KBM-7 (cell line): ENCODE measurements at regions not wholly inside any gene's neighbourhood (a gene's known extent, or its start where the extent isn't known, plus 50 kb on each side); places are given as distances from the start of the nearest gene placed in this dataset.

ENCODE experiments used
- DNase-seq: peaks from one replicate; pipeline ENCODE4 v3.0.0-alpha.2; 2015
- in situ Hi-C: fragments of 300-500 bp; cut with MboI; formaldehyde crosslinking; loops from 2 replicates; pipeline ENCODE4 v1.14.3; 2020; ENCODE audit warnings: low sequenced_read_pairs, low pct_unique_long_range_greater_than_20kb, mixed read lengths

DNA sequence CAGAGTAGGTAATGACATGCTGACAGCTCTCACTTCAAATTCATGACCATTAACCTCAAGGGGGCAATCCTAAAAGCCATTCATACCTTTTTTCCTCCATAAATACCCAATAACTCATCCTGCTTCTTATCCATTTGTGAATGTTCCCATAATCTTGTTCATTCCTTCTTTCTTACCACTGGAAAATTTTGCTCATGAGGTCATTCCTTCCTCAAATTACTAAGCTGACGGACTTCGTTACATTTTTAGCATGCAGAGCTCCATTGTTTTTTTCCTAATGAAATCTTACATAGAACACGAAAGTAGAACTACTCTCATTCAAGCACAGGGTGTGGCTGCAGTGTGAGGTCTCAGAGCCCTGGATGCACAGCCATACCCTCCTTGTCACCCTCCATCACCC, 276.5 kb upstream of the DPYD start:
- in situ Hi-C loops = no loop called here
- DNase-seq = no peak

DNA sequence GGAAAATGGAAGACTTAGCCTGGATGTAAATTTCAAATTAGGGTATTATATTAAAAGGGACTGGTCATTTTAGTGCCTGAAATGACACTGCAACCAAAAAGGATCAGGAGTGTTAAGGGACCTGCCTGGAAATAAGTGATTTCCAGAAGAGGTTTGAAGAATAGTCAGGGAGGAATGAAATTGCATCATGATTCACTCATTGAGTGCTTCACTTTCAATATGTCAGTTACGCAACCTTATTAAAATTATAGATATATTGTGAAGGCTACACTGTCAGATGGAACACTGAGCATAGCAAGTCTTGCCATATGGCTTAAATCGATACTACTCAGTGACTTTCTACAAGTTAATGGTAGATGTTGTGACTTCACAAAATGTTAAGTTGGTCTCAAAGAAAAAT, 275.2 kb upstream of the DPYD start:
- no peak for DNase-seq
- in situ Hi-C loops = no loop called here

DNA sequence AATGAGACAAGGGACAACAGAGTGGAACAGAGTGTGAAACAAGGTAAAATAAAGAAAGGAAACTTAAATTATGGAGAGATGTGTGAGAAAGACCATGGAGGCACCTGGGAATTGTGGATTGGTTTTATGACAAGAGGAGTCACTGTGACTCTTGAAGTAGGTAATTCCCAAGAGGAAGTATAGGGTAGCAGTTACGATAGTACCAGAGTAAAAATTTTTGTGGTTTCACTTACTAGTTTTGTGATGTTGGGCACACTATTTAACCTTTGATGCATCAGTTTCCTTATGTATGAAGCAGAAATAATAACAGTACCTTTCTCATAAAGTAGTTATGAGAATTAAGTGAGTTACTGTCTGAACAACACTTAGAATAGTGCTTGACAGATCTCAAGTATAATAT, 267.9 kb upstream of the DPYD start:
- in situ Hi-C loops = no loop called here
- no peak for DNase-seq

DNA sequence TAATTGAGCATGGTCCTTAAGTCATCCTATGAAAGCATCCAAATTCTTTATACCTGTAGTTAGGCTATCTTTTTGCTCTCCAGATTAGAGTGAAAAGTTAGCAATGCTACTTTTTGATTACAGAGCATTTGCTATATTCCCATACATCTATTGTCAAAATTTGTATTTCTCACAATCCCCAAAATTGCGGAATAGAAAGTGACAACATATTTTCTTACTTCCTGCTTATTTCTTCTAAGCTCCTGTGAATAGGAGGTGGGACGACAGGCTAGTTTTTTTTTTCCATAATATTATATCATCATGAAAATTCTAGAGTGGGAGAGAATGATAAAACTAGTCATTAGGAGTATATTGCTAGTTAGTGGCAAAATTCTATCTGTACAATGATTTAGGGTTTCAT, 264.0 kb upstream of the DPYD start:
- in situ Hi-C loops = no loop called here

DNA sequence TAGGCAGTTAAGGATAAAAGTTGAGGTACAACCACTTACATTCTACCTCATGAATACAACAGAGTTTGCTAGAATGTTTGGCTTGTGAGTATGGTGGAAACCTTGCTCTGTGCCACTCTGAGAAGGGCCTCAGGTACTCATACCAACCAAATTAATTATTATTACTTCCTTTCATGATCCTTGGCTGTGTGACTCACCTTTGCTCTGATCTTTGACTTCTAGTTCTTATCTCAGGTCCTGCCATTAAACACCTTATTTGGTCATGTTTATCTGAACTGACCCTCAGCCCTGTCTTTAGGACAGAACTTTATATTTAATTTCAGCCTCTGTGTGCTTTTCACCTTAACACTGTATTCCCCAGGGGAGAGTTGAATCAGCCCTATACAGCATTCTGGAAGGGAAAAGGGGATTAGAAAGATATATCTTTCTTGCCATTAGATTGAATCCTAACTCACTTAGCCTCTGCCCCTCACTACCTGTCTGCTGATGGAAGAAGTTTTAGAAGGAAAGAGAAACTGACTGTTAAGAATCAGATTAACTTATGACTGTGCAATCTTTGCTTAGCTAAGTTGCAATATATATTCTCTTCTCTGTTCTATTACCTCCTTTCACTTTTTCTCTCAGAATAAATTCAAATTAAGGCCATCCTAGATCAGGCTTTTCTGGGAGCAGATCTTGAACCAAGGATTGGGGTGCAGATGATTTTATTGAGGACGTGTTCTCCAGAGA, 260.4 kb upstream of the DPYD start:
- no peak for DNase-seq
- in situ Hi-C loops = no loop called here

More for the DNA sequence above, 264.0 kb upstream of the DPYD start:
- no peak for DNase-seq

DNA sequence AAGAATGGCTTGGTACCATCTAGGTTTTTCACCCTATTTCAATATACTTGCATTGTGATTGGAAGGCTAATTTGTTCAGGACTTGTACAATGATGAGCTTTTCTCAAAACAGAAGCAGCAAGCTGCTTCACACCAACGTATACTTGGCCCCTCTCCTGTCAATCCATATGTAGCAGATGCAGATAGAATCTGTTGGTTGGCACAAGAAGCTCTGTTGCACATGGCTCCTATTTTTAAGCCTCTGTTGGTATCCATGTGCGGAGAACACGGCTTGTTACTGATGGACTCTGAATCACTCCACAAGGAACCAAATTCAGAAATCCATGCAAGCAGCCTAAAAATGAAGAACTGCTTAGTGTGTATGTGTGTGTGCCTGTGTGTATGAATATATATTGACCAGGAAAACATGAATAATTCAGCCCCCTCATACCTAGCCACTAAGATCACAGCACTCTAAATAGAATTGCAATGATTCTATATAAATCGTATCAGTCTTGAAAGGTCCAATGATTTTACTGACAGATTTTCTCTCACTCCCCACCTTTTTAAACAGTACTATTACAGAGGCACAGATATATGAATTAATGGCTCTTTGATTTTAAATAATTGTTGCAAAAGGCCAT, 258.4 kb upstream of the DPYD start:
- DNase-seq = no peak
- in situ Hi-C loops = no loop called here

DNA sequence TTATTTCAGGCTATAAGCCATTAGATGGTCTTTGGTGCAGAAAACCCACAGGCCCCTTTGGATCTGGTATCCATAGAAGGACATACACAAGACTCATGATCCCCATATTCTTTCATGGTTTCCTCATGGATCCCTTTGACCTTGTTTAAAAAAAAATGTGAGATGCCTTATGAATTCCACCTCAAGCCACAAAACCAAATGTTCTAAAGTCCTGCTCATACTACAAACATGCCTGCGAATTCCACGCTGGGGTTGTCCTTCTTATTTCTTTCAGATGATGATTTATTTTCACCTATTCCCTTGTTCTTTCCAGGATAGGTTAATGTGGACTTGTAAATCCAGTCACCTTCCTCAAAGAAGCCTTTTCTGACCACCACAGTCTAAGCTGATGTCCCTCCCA, 256.9 kb upstream of the DPYD start:
- no peak for DNase-seq
- in situ Hi-C loops = no loop called here

DNA sequence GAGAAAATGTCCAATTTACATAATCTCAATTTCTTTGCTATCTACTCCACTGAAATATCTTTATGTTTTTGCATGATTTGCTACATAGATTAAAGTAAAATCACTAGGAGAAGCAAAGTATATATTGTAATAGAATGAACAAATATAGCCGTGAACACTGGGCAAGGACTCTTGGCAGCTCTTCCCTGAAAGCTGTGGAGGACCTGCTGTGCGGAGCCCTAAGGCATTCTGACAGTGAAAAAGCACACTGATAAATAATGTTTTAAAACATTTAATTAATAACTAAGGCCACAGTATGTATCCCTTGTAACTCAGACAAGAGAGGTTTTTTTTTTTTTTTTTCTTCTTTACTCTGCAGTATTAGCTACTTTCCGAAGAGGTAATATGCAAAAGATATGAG, 256.1 kb upstream of the DPYD start:
- DNase-seq = no peak
- in situ Hi-C loops = no loop called here

DNA sequence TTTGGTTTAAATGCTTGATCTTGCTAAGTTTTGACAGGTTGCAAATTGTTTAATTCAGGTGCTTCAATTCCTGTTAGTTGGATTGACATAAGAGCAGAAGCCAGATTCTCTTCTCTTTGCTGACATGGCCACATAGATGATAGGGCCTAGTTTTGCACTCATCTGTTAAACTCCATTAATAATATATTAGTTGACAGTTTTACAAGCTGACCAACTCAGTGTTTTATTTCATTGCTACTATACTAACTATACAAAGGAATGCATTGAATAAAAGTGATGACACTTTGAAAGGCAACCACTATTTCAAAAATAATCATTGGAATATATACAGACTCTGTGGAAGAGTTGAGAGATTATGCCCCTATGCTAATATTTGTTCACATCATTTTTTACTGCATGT, 255.6 kb upstream of the DPYD start:
- in situ Hi-C loops = no loop called here
- DNase-seq = no peak

DNA sequence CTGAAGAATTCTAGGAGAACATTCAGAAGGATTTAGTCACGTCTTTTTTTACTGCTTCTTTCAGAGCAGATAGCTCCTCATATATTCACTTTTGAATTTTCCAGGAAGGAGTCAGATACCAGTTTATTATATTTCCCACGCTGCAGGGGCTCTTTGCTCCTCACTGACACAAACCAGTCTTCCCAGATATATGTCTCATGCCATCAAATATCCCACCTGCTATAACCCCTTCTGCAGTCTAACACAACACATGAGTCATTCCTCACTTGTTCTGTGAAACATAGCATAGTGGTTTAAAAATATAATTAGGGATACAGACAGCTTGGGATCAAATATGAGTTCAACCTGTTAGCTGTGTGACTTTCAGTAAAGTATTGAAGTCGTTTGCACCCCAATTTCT, 251.7 kb upstream of the DPYD start:
- no peak for DNase-seq
- in situ Hi-C loops = no loop called here

DNA sequence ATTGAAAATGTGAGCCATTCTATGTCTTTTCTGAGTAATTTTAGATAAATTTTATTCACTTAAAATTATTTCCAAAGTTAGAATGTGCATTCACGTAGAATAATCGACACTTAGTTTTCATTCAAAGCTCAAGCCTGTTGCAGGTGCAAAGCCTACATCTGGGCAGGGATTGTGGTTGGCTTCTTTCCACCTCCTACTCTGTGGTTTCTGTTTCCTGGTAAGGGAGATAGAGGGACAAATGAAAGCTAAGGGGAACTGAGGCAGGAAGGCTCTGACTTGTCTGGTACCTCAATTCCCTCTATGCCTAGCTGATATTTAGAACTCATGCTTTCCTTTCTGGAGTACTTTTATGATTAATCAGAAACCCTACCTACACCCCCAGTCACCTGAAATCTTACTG, 251.2 kb upstream of the DPYD start:
- no peak for DNase-seq
- in situ Hi-C loops = no loop called here

DNA sequence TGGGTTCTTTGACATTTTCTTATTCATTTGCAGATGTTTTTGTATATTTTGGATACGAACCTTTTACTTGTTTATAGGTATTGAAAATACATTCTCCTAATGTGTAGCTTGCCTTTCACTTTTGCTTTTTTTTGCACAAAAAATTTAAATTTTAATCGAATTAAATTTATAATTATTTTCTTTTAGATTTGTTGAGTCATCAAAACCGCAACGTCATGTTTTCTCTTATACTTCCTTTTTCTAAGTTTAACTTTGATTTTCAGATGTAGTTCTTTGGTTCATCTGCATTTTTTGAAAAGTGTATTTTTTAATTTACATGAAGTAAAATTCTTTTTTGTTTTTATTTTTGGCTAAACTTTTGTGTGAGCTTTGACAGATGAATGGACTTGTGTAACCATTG, 243.7 kb upstream of the DPYD start:
- in situ Hi-C loops = no loop called here
- no peak for DNase-seq

DNA sequence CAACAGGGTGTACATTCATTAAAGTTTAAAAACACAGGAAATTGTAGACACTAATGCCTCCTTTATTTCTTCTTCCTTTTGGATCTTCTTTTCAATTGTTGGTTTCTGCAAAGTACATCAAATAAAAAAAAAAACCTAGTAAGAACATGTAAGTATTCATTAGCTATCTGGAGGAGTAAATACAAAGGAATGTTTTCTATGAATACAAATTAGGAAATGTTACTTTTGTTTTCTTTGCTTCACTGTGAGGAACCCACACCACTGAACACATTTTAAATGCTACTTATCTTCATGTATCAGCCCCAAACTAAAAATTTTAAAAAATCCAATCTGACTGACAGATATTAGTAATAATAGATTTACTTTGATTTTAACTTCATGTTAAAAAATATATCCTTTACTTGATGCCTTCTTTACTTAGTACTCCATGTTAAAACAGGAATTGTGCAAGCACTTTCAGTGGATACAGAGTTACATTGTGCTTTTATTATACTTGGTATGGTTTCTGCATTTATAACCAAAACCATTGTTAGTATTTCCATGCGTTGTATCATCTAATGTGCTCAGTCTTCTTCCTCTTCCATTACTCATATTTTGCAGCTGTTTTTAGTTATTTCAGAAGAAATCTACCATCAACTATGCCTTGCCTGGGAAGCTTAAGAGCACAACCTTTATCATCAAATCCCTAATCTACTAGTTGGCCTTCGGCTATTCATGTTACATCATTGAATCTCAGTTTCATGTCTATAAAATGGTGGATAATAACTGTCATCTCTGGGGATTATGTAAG, 236.9 kb upstream of the DPYD start:
- DNase-seq = no peak
- in situ Hi-C loops = no loop called here

DNA sequence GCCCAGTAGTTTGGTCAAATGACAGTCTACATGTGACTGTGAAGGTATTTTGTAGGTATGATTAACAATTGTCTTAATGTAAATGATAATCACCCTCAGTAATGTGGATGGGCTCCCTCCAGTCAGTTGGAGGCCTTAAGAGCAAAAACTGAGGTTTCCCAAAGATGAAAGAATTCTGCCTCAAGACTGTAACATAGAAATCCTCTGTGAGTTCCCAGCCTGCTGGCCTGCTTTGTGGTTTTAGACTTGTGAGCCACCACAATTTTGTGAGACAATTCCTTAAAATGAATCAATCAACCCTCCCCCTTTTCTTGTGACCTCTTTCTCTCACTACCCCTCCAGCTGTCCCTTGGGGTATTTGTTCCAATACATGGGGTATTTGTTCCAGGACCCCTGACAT, 226.4 kb upstream of the DPYD start:
- in situ Hi-C loops = no loop called here
- DNase-seq = no peak

DNA sequence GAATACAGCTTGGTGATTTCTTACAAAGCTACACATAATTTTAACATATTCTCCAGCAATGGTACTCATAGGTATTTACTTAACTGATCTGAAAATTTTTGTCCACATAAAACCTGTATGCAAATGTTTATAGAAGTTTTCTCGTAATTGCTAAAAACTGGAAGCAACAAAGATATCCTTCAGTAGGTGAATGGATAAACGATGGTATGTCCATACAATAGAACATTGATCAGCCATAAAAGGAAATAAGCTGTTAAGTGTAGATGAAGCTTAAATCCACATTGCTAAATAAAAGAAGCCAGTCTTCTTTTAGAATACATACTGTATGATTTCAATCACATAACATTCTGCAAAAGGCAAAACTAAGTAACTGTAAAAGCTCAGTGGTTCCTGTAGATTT, 224.8 kb upstream of the DPYD start:
- DNase-seq = no peak
- in situ Hi-C loops = no loop called here

DNA sequence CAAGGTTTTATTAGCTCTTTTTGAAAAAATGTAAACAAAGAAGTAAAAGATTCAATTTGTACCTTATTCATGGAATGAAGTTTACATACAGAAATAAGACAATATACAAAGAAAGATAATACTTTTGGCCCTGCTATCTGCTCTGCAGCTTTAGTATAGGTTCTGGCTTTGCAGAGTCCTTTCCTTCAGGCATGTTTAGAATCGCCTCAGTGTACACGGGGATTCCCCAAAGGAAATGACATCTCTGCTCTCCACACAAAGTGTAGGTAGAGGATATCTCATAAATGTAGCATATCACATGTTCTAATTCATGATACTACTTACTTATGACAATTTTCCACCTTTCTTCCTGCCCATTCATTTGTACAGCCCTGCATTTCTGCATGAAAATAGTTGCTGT, 222.6 kb upstream of the DPYD start:
- in situ Hi-C loops = no loop called here
- no peak for DNase-seq

DNA sequence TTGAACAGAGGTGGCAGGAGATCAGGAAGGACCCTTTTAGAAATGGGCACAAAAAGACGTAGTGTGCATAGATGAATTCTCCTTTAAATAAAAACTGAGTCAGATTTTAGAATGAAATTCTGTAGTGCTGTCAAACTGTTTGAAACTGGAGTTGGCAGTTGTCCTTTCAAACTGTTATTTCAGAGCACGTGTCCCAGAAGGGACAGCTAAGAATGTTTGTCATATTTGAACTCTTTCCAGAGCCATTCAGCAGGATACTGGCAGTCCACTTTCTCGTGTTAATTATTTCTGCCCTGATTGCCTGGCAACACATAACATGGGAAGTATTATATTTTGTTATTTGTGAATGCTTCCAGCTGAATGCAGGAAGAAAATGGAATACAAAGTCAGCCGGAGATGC, 212.3 kb upstream of the DPYD start:
- no peak for DNase-seq
- in situ Hi-C loops = no loop called here

DNA sequence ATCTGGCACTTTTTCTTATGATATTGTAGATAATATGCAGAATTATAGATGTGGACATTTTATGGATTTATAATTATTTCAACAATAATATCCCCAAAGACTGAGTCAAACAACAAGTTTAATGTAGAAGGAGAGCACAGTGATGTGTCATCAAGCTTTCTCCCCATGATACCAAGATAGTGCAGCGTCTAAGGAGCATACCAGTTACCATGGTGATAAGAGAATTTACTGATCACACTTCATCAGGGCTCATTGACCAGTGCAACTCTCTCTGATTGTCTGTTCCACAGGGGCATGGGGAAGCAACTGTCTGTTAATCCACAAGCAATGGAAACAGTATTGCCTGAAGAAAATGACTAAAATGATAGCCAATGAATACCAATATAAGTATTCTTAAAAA, 209.6 kb upstream of the DPYD start:
- in situ Hi-C loops = no loop called here
- no peak for DNase-seq

DNA sequence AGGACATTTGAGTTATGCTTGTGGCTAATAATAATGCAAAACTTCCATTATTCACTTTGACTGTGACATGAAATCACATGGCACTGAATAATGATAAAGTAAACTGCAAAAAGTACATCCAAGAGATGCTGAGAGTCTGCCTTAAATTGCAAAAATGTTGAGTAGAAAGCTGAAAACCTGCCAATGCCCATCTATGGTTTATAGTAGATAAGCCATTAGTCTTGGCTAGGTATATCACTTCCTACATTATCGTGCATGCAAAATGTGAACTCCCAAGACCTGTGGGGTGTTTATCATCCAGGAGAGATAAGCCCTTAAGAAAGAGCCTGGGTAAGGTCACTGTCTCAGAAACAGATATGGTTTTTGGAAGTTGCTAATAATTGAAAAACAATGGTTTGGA, 208.7 kb upstream of the DPYD start:
- in situ Hi-C loops = no loop called here
- DNase-seq = no peak

DNA sequence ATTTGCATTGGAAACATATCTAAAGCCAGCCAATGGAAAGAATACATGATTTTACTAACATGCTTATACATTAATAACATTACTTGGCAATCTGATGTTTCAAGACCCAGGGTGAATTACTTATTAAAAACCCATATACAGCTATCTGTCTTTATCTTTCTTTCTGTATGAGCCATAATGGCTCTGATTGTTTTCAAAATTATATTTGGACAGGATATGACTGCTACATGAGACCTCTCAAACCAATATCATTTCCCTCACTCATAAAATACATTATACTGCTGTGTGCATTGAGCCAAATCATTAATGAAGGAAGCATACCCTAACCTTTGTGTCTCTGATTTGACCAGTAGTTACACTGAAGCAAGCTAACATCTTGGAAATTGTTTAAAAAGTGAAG, 205.9 kb upstream of the DPYD start:
- in situ Hi-C loops = no loop called here
- no peak for DNase-seq

DNA sequence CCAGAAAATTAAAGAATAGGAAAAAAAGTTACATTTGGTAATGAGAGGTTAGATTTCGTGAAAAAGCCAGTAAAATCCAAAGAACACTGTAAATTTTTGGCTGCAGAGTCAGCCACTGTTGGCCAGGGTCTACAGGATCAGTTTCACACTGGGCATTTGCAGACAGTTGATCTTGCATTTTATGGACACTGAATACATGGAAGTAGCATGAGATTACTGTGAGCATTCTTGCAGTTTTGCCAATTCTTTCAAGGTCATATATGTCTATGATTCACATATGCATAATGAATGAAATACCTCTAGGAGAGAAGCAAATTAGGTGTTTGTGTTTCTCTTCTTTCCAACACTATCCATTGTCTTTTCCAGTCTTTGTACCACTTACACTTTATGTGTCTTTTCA, 200.8 kb upstream of the DPYD start:
- DNase-seq = no peak
- in situ Hi-C loops = no loop called here
